ENCODE measurements at regions not wholly inside any gene's neighbourhood (a gene's known extent, or its start where the extent isn't known, plus 50 kb on each side); places are given as distances from the start of the nearest gene placed in this dataset.

DNA sequence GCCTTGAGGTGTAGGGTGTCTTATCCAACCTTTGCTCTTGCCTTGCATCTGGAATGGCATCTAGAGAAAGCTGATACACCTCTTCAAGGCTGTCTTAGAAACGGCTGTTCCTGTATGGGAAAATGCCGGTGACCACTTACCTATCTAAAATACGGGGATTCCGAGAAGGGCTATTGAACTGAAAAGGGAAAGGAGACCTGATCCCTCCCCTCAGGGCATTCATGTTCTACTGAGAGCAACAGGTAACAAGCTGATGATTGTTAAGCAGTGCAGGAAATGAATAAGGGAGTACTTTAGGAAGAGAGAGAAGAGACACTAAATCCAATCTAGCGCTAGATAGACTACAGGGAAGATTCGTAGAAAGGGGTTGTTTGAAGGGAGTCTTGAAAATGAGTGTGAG lies 1388.1 kb downstream of the FAM181B start:
- TF ChIP-seq, protein P1, sequence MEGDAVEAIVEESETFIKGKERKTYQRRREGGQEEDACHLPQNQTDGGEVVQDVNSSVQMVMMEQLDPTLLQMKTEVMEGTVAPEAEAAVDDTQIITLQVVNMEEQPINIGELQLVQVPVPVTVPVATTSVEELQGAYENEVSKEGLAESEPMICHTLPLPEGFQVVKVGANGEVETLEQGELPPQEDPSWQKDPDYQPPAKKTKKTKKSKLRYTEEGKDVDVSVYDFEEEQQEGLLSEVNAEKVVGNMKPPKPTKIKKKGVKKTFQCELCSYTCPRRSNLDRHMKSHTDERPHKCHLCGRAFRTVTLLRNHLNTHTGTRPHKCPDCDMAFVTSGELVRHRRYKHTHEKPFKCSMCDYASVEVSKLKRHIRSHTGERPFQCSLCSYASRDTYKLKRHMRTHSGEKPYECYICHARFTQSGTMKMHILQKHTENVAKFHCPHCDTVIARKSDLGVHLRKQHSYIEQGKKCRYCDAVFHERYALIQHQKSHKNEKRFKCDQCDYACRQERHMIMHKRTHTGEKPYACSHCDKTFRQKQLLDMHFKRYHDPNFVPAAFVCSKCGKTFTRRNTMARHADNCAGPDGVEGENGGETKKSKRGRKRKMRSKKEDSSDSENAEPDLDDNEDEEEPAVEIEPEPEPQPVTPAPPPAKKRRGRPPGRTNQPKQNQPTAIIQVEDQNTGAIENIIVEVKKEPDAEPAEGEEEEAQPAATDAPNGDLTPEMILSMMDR (IDR thresholded peaks at IDR 0.05; ENCODE audit: low read depth, low read length, missing control alignments) = no peak

DNA sequence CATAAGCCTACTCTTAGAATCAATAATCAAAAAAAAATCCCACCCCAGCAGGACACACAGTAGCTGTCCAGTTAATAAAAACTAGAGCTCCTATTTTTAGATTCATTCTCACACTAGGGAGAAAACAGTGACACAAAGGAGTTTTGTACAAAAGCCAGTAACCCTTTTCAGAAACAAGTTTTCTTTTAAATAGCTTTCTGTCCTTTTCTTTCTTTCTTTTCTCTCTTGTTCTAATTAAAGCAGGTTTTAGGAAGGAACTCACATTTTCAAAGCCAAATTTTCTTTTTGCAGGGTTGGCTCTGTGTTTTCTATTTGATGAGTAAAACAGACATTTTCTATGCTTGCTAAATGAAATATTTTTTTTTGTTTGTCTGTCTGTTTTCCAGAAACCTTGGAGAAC lies 1390.7 kb downstream of the FAM181B start:
- TF ChIP-seq, protein P1 (IDR thresholded peaks at IDR 0.05; ENCODE audit: low read depth, low read length, missing control alignments) = no peak
- DNase-seq = no peak
- in situ Hi-C loops (cut with HindIII; ENCODE audit: low pct_ligation_motif_present, low sequenced_read_pairs) = no loop called here
- Histone ChIP-seq H3K27me3 (replicated peaks) (no peaks in the 10 kb centered on the region), H3K36me3 (replicated peaks) (no peaks in the 10 kb centered on the region), H3K4me3 (ENCODE audit: low read depth, low read length) (no peak overlapping the region), H3K27ac (no peak overlapping the region)

More for the DNA sequence above, 1388.1 kb downstream of the FAM181B start:
- Histone ChIP-seq H3K36me3 (replicated peaks) (no peaks in the 10 kb centered on the region), H3K27ac (no peak overlapping the region), H3K27me3 (replicated peaks) (no peaks in the 10 kb centered on the region), H3K4me3 (ENCODE audit: low read depth, low read length) (no peak overlapping the region)
- in situ Hi-C loops (cut with HindIII; ENCODE audit: low pct_ligation_motif_present, low sequenced_read_pairs) = no loop called here
- no peak for DNase-seq

DNA sequence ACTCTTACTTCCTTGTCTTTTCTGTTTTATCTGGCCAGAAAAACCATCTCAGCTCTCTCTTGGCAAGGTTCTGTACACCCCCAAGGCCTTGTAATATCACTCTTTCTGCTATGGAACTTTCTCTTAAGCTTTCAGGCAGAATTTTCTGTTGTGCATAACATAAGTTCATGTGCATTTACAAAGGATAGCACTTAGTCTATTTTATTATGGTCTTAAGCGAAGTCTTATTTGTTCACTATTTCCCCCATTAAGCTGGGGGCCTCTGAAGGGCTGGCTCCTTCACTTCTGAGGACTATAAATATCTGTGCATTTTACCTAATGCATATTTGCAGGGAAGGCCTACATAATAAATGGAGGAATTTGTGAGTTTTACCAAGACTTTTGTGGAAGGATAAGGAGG lies 1393.4 kb downstream of the FAM181B start:
- Histone ChIP-seq H3K36me3 (replicated peaks) (no peaks in the 10 kb centered on the region), H3K27me3 (replicated peaks) (no peaks in the 10 kb centered on the region), H3K27ac (no peak overlapping the region), H3K4me3 (ENCODE audit: low read depth, low read length) (no peak overlapping the region)
- DNase-seq = no peak
- in situ Hi-C loops (cut with HindIII; ENCODE audit: low pct_ligation_motif_present, low sequenced_read_pairs) = no loop called here
- TF ChIP-seq, protein P1 (IDR thresholded peaks at IDR 0.05; ENCODE audit: low read depth, low read length, missing control alignments) = no peak

DNA sequence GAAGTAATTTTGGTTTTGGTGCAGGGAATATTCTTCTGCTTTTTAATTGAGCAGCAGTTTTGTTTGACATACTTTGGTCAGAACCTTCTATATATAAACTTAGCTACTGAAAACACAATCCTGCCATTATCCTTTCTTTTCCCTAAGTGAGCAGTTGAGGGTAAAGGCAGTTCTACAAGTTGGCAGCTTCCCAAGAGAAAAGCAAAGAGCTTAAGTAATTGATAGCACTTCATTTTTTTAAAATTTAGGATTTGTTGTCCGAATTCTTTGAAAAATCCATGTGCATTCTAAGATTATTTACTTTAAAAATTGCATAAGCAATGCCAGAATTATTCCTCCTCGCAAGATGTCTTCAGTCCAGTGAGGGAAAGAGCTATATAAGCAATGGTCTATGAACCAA lies 1394.1 kb downstream of the FAM181B start:
- Histone ChIP-seq H3K4me3 (ENCODE audit: low read depth, low read length) (no peak overlapping the region), H3K27ac (no peak overlapping the region), H3K36me3 (replicated peaks) (no peaks in the 10 kb centered on the region), H3K27me3 (replicated peaks) (no peaks in the 10 kb centered on the region)
- no peak for DNase-seq
- TF ChIP-seq, protein P1 (IDR thresholded peaks at IDR 0.05; ENCODE audit: low read depth, low read length, missing control alignments) = no peak
- in situ Hi-C loops (cut with HindIII; ENCODE audit: low pct_ligation_motif_present, low sequenced_read_pairs) = no loop called here

DNA sequence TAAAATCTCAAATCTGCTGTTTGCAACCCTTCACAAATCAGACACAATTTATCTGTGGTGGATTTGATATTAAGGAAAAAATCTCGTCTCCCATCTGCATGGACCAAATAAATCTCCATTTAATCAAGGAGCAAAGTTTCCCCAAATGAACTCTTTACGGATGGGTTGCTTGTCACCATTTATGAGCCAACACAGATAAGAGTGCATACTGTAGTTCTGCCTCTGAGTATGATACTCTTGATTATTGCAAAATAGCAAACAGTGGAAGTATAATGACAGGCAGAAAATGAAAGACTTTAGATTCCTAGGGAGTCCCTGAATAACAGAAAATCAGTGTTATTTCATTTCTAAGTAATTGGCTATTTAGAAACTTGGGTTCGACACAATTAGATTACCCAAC lies 1395.9 kb downstream of the FAM181B start:
- Histone ChIP-seq H3K27ac (no peak overlapping the region), H3K4me3 (ENCODE audit: low read depth, low read length) (no peak overlapping the region), H3K36me3 (replicated peaks) (no peaks in the 10 kb centered on the region), H3K27me3 (replicated peaks) (no peaks in the 10 kb centered on the region)
- DNase-seq = no peak
- in situ Hi-C loops (cut with HindIII; ENCODE audit: low pct_ligation_motif_present, low sequenced_read_pairs) = no loop called here
- TF ChIP-seq, protein P1 (IDR thresholded peaks at IDR 0.05; ENCODE audit: low read depth, low read length, missing control alignments) = no peak

DNA sequence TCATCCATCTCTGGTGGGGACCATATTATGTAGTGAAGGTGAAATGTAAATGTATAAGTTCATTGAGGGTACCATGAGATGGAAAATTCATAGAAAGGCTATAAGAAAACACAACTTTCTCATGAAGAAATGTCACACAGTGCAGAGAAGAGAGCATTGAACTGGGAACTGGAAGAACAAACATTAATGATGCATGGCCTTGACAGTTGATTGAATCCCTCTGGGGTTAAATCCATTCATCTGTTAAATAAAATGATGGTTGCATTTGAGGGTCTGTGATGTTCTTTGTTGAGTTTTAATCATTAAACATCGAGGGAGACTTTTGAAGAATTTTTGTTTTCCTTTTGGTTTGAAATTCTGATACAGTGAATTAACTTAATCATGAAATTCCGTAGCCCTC lies 1401.4 kb downstream of the FAM181B start:
- TF ChIP-seq, protein P1 (IDR thresholded peaks at IDR 0.05; ENCODE audit: low read depth, low read length, missing control alignments) = no peak

More for the DNA sequence above, 1401.4 kb downstream of the FAM181B start:
- Histone ChIP-seq H3K36me3 (replicated peaks) (no peaks in the 10 kb centered on the region), H3K4me3 (ENCODE audit: low read depth, low read length) (no peak overlapping the region), H3K27ac (no peak overlapping the region), H3K27me3 (replicated peaks) (no peaks in the 10 kb centered on the region)
- DNase-seq = no peak
- in situ Hi-C loops (cut with HindIII; ENCODE audit: low pct_ligation_motif_present, low sequenced_read_pairs) = no loop called here

Data from brain microvascular endothelial cell (primary cell).